GM19467 (cell line): ENCODE measurements at regions not wholly inside any gene's neighbourhood (a gene's known extent, or its start where the extent isn't known, plus 50 kb on each side); places are given as distances from the start of the nearest gene placed in this dataset.

Experiments used
- ATAC-seq: cut with Tn5 transposase; IDR thresholded peaks from one replicate; pipeline ENCODE4 v1.9.1; 2021; ENCODE audit warnings: mild to moderate bottlenecking, moderate library complexity; ENCODE audit not compliant: unreplicated experiment

DNA sequence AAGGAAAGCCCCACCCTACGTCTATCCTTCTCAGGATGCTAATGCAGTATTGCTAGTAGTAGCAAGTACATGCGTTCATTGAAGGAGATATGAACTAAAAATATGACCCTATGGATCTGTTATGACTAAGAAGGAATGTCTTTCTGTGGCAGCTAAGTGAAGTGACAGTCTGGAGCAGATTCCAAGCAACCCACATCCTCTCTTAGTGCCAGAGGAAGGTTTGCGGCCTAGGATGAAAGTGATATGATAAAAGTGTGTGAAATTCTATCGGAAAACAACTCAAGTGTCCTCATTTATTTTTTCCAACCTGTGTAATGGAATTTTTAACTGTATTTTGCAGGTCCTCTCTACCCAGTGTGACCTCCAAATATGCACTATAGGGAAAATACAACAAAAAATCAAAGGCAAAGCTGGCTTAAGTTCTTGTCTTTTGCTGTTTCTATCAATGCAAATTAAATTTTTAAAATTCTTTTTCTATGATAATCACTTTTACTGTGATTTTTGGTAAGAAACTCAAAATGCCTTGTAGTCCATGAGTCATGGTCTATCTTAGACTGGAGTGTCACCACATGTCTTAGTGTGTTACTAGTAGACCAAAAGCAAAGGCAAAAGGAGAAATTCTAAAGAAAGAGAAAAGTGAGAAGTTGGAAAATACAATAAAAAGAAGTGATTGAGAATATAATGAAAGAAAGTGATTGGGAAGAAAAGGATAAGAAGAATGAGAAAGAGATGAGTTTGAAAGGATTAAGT, 161.2 kb upstream of the TMCO5A start:
- no peak for ATAC-seq

DNA sequence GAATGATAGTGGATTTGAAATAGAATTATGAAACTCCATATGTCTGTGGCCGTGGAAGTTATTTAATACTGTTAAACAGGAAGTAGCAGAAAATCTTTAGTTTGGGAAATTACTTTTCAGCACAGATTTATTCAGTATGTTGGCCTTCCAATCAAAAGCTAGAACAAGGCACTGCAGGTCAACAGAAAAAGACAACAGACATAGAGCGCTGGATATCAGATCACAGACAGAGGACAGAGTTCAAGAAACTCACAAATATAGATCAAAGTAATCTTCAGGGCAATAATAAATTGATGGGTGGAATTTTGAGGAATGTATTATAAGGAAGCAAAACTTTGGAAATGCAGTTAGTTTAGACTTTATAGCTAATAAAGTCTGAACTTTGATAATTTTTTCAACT, 159.5 kb upstream of the TMCO5A start:
- no peak for ATAC-seq

DNA sequence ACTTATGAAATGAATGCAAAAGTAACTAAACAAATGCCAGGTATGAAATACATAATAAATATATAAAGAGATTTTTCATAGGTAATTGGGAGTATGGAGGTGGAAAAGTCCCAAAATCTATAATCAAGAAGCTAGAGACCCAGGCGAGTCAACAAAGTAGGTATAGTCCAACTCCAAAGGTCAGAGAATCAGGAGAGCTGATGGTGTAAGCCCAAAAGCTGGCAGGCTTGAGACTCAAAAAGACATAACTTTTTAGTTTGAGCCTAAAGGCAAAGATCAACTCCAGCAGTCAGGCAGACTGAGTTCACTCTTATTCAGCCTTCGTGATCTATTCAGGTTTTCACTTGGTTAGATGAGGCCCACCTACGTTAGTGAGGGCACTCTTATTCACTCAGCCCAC, 157.4 kb upstream of the TMCO5A start:
- no peak for ATAC-seq

DNA sequence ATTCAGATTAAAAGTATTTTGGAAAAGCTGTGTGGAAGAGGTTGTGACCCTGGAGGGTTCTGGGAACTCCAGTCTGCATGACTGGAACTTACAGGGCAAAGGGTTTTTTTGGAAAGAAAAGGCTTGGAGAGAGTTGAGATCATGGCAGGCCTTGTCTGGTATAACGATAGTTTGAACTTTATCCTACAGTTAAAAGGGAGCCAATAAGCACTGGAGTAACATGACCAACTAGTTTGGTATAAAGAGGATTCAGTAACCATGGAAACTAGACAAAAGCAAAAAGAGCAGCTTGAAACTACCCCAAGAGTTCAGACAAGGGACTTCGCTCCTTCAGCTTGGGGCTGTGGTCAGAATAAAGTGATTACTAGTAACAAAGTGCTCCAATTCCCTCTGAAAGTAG, 151.2 kb upstream of the TMCO5A start:
- ATAC-seq: no peak

DNA sequence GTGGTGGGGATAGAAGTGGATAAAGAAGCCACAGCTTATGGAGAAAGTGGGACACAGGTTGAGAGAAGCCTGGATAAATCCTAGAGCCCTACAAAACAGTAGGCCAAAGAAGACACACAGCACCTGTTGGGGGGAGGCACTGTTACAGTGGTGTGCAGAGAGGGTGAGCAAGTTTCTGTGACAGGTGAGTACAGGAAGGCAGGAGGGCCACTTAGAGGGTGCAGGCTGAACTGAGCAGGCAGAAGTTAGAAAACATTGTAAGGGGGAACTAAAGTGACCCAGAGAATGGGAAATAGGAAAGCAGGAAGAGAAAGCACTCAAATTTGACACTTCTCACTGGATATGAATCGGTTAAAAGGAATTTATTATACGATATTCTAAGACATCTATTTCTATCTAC, 146.1 kb upstream of the TMCO5A start:
- ATAC-seq: no peak

DNA sequence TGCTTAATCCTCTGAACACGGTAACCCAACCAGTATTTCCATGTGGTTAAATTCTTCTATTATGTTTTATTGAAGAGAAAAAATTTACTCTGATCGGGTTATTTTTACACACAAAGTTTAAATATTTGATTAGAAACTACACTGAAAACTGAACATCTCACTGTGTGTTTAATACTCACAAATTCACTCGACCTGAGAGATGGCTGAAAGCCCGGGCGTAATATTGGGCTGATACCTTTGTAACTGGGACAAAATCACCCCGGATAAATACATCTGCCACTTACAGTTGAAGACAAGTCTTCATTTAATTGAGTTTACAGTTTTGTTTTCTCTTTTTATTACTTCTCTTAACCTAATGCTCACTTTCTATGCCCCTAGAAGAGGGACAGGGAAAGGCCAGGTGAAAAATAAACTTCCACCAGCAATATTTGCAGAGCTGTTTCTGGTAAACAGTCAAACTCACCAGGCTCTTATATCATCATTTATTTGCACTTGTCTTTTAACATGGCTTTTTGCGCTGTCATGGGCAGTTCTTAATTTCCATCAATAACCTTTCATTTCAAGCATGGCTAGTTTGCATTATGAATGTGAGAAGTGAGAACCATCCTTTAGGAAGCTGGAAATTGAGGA, 145.6 kb upstream of the TMCO5A start:
- ATAC-seq: no peak

DNA sequence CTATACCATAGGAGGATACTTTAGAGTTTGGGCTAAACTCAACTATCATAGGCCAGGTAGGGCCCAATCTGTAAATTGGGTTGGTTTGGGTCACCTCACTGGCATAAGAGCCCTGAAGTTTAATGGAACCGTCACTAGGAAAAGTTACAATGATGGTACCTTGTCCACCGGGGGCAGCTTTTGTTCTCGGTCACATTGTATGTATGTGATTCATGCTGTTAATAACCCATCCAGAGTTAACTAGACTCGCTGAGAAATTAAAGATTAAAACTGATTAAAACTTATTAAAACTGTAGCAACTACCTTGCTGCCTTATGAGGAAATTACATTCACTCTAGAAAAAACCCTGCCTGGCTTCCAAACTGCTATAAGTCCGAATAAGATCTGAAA, 145.0 kb upstream of the TMCO5A start:
- no peak for ATAC-seq

DNA sequence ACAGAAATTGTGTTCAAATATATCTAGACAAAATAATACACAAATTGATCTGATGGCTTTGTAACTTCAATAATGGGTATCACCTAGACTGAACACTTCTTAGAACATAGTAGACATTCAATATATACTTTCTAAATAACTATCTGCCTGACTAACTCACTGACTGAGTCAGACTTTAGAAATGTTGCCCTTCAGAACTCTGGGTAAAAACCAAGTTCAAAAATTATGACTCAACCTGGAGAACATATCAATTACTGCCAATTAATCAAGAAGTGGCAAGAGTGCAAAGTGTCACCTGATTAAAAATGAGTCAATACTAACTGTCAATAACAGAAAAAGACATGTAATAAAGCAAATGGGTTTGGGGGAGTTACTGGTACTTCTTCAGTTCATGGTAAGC, 144.6 kb upstream of the TMCO5A start:
- ATAC-seq: no peak

DNA sequence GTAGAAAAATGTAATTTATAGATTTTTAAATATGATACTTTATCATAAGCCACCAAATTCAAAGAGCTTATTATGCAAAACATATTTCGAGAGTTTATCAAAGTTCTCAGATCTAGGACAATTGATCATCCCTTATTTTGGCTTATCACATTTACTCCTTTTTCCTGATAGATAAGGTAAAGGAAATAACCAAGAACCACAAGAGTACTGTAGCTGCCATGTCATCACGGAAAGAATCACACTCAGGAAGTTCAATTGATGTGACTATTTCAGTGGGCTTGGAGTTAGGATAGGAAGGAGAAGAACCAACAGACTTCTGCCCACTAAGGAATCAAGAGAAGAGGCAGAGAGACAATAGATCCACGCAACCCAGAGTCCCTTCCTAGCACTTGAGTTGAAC, 142.7 kb upstream of the TMCO5A start:
- ATAC-seq: no peak

DNA sequence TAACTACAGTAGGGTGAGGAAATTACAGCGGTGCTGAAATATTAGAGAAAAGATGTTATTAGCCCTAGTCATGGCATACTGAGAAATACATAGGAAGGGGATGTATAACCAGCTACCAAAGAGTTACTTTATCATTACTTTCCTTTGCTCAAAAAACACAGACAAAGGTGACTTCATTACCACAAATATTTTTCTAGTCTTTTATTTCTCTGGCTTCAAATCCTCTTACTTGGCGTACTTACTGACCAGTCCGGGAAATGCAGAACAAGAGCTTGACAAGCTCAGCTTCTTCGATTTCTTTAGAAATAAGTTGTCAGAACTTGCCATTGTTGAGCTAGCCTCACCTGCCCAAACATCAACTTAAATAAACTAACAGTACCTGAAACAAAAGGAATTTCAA, 142.1 kb upstream of the TMCO5A start:
- no peak for ATAC-seq

DNA sequence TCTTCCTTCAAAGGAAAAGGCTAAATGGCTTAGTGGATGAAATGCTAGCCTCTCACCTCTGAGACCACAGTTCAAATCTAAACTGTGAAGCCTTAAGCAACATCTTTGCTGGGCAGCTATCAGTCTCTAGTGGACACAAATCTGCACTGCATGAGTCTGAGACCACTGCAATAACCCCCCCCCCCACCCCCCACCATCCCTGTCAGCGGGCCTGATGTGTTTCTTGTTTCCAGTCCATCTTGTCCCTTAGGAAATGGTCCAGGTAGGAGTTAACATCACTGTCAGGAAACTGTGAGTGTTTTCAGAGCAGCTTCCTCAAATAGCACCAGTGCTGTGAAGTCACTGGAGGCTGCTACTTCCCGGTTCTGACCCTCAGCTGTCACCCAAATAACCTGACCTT, 140.6 kb upstream of the TMCO5A start:
- no peak for ATAC-seq

DNA sequence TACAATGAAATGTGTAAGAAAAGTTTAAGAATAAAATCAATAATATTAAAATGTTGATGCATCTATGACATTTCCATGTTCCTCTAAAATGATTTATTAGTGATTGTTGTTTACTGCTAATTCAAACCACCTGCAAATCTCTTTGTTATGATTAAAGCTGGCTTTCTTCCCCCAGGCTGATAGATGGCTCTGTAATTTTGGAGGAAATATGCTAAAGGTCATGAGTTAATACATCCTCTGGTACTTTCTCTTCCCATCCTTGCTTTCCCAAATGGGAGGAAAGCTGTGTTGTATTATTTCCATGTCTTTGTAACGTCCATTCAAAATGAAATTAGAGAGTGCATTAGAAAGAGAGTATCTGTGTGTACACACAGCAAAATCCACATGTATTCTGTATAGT, 139.5 kb upstream of the TMCO5A start:
- no peak for ATAC-seq

DNA sequence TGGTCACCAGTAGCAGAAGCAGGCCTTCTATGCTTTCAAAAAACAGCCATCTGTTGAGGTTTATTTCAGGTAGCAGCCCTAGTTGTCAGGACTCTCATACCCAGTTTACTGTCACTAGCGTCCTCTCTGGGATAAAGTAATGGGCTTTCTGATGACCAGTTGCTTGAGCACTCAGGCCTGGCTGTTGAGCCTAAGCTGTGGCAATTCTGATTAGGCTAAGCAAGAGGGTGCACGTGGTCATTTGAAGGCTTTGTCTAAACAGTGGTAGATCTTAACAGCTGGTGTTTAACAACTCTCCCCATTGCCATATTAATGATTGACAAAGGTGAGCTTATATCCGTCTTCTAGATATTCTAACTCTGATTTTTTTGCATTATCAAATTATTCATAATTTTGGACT, 132.9 kb upstream of the TMCO5A start:
- ATAC-seq: no peak

DNA sequence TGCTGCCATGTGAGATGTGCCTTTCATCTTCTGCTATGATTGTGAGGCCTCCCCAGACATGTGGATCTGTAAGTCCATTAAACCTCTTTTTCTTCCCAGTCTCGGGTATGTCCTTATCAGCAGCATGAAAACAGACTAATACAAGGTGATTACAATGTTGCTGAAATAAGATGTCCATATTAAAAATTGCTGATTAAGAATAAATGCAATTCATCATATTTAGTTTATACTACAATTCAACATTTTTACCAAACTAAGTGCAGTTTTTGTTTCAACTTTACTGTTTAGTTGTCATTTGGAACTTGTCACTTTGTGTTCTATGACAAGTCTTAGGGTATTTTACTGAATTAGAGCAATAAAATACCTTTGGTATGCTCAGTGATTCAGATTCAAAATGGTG, 127.6 kb upstream of the TMCO5A start:
- ATAC-seq: no peak

DNA sequence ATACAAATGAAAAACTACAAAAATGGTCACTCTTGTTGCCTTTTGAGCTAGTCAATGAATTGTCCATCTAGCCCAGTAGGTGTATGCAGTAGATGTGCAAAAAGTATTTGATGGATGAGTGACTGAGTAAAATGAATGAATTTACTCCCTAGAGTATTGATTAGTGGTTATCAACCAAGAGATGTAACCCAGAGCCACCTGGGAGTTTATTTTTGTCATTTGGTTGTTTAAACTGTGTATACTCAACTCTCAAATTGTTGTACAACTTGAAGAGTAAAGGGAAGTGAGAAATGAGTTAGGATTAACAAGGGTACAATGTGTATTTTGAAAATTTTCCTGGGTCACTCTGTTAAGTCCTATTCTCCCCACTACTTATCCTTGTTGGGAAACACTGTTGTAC, 124.1 kb upstream of the TMCO5A start:
- no peak for ATAC-seq

DNA sequence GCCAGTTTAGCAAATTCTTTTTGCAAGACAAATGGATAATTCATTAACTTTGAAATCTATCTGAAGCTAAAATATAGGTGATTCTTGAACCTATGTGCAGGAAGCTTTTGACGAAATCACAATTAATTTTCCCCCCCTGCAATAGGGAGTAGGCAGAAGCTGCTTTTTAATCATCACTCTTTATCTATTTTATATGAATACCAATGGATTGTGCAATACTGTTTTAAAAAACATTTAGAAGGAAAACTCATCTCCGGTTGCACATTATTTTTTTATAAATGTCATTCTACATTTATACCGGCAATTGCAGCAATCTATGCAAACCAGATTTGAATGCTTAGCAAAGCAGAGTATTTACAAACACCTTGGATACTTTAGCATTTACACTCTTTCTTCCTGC, 121.1 kb upstream of the TMCO5A start:
- ATAC-seq: no peak

DNA sequence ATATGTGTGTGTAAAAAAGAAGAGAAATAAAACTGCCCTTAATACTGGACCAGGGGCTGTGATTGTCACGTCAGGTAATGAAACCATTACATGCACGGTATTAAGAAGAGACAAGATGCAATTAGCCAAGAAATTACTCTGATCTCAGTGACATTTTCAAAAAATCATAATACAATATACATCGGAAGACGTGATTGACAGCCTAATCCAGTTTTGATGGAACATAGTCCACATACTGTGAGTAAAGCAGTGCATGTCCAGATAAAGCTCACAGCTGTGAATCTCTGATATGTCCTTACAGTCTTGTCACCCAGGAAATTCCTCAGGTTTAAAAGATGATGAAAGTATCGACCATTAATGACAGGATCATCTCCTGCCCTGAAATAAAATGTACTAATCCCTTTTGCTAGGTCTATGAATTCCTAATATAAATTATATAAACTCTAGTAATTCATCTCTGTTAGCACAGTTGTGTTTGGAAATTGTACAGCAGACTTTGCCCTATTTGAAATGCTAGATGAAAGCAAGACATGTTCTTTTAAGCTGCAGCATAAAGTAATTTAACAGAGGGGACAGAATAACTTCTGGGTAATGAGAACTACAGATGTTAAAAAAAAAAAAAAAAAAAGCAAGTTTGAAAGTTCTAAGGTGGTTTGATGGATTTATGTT, 119.5 kb upstream of the TMCO5A start:
- ATAC-seq: no peak

DNA sequence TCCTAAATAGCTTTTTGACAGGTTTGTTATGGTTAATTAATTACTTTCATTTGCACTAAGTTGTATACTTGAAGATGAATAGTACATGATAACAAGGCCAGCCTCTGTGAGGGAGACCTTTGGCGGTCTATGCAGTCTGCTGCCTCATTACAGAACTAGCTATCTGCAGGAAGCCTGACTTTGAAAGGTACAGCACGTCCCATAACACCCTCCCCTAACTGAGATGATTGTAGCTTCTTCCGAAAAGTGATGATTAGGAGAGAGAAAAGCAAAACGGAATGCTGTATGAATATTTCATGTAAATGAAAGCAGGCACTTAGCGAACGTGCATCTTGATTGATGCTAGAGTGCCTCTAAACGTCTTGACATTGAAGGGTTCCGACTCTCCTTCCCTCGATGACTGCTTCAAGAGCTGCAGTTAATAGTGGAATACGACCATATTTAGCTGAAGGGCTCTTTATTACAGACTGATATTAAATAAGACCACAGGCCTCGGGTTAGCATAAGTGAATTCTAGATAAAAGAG, 116.2 kb upstream of the TMCO5A start:
- no peak for ATAC-seq

DNA sequence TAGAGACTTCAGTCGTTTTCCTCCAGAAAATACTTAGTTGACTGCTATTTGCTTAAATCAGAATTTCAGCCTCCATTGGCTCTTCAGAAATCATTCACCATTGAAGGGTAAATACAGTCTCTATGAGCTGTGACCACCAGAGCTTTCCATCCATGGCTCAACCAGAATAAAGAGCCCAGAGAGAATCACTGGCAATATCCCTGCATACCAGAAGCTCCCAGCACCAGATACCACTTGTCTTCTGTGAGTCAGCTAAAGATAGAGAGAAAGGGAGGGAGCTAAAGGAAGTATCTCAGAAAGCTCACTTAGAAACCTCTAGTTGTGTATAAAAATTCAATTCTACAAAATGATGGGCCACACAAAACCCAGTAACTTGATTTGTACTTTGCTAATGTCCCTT, 115.2 kb upstream of the TMCO5A start:
- no peak for ATAC-seq

DNA sequence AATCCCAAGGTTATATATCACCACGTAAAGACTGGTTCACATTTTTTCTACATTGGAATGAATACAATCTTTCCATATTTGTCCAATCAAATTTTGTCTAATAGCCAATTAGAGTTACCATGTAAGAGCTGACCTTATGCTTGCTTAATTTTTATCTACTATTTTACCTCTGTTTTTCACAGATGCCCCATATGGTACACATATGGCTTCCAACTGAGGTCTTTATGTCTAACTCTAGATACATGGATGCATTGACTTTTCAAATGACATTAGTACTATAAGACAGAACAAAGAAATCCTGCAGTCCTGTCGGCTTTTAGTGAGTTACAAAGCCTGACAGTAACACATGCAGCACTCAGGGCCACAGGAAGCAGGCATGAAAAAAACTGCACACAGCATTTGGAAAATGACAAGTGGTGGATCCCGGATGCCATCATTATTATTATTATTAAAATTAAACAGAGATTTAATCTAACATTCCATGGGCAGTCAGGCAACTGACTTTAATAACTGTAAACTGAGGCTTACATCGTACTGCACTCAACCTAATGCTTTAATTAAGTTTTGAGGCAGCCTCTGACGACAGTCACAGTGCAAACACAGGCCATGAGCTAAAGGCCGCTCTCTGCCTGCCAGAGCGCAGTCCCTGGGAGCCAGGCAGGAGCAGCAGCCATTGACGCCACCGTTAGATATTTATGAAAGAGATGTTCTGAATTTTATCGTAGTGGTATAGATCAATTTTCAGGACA, 113.9 kb upstream of the TMCO5A start:
- ATAC-seq: no peak

DNA sequence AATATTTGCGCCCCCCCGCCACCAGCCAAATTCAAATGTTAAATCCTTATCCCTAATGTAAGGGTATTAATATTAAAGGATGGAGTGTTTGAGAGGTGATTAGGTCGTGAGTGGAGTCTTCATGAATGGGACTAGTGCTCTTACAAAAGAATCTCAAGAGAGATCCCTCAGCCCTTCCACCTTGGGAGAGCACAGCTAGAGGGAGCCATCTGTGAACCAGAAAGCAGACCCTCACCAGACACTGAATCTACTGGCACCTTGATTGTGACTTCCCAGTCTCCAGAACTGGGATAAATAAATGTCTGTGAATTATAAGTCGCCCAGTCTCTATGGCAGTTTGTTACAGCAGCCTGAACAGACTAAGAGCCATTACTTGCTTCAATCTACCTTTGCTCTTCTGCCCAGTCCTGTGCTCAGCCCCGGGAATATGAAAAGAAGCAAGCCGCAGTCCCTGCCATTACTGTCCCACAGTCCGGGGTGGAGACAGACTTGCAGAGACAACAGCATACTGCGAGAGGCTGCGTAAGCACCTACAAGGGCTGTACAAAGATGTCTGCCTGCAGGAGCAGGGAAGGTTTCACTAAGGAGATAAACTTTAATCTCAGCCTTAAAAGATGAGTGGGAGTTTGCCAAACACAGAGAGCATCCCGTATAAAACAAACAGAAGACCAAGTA, 110.7 kb upstream of the TMCO5A start:
- ATAC-seq: no peak
